HG02763 (cell line): ENCODE measurements at regions not wholly inside any gene's neighbourhood (a gene's known extent, or its start where the extent isn't known, plus 50 kb on each side); places are given as distances from the start of the nearest gene placed in this dataset.
"Not testable (repeated sequence)": the region's sequence is repeated elsewhere in the genome, so short reads cannot be mapped to it uniquely, and the experiment has no call there.

ENCODE experiments used
- ATAC-seq: cut with Tn5 transposase; IDR thresholded peaks from one replicate; pipeline ENCODE4 v1.9.1; 2021; ENCODE audit warnings: mild to moderate bottlenecking, moderate library complexity; ENCODE audit not compliant: unreplicated experiment

- ATAC-seq, result no peak
Measured at GRCh38 chr10:32142646-32143045, 86.4 kb upstream of the KIF5B start.

GRCh38 chr10:32141018-32141807, 85.0 kb upstream of the KIF5B start:
- no peak for ATAC-seq

GRCh38 chr10:32140403-32140802, 84.2 kb upstream of the KIF5B start:
- no peak for ATAC-seq

GRCh38 chr10:32139223-32140073, 83.2 kb upstream of the KIF5B start:
- no peak for ATAC-seq

GRCh38 chr10:32136927-32137326, 80.7 kb upstream of the KIF5B start:
- not testable (repeated sequence) for ATAC-seq

- not testable (repeated sequence) for ATAC-seq
Measured at GRCh38 chr10:32135796-32136195, 79.6 kb upstream of the KIF5B start.

- ATAC-seq, result no peak
Measured at GRCh38 chr10:32132357-32132946, 76.2 kb upstream of the KIF5B start.

- no peak for ATAC-seq
Measured at GRCh38 chr10:32131388-32131787, 75.2 kb upstream of the KIF5B start.

GRCh38 chr10:32130788-32131187, 74.6 kb upstream of the KIF5B start:
- ATAC-seq, result no peak

GRCh38 chr10:32125023-32125422, 68.8 kb upstream of the KIF5B start:
- ATAC-seq, result no peak

- no peak for ATAC-seq
Measured at GRCh38 chr10:32123021-32123420, 66.8 kb upstream of the KIF5B start.

GRCh38 chr10:32121648-32122047, 65.4 kb upstream of the KIF5B start:
- no peak for ATAC-seq

- ATAC-seq, result no peak
Measured at GRCh38 chr10:32120147-32120546, 63.9 kb upstream of the KIF5B start.

- no peak for ATAC-seq
Measured at GRCh38 chr10:32114508-32114907, 58.3 kb upstream of the KIF5B start.

GRCh38 chr10:32112055-32112454, 55.8 kb upstream of the KIF5B start:
- no peak for ATAC-seq

GRCh38 chr10:32111585-32111984, 55.4 kb upstream of the KIF5B start:
- no peak for ATAC-seq

GRCh38 chr10:32110790-32111189, 54.6 kb upstream of the KIF5B start:
- ATAC-seq, result no peak

GRCh38 chr10:32109603-32110002, 53.4 kb upstream of the KIF5B start:
- no peak for ATAC-seq
